Skeletal muscle satellite cell (primary cell): ENCODE measurements at regions not wholly inside any gene's neighbourhood (a gene's known extent, or its start where the extent isn't known, plus 50 kb on each side); places are given as distances from the start of the nearest gene placed in this dataset.
"Not testable (repeated sequence)": the region's sequence is repeated elsewhere in the genome, so short reads cannot be mapped to it uniquely, and the experiment has no call there.

Experiments
- H3K27me3 ChIP-seq: 2 replicates; pipeline ENCODE4 v1.7.0; 2013; ENCODE audit warnings: low read length; ENCODE audit not compliant: control insufficient read depth, insufficient read depth
- H3K36me3 ChIP-seq: 2 replicates; pipeline ENCODE4 v1.7.0; 2013; ENCODE audit warnings: mild to moderate bottlenecking, control low read depth, low read length; ENCODE audit not compliant: insufficient read depth
- H3K4me1 ChIP-seq: 2 replicates; pipeline ENCODE4 v1.7.0; 2013; ENCODE audit warnings: low read length; ENCODE audit not compliant: control insufficient read depth, insufficient read depth
- H3K4me2 ChIP-seq: 2 replicates; pipeline ENCODE4 v1.7.0; 2013; ENCODE audit warnings: mild to moderate bottlenecking, low read length
- H3K4me3 ChIP-seq: 2 replicates; pipeline ENCODE4 v1.7.0; 2013; ENCODE audit warnings: low read length
- H3K9ac ChIP-seq: 2 replicates; pipeline ENCODE4 v1.7.0; 2013; ENCODE audit warnings: mild to moderate bottlenecking, low read depth, low read length, moderate library complexity
- H3K9me3 ChIP-seq: replicated peaks from 2 replicates; pipeline ENCODE4 v1.7.0; 2013; ENCODE audit warnings: mild to moderate bottlenecking, control low read depth, low read length

- no peaks in the 10 kb centered on the region for H3K9me3 ChIP-seq
- no peak overlapping the region for H3K4me3 ChIP-seq
- no peaks in the 10 kb centered on the region for H3K4me1 ChIP-seq
- no peaks in the 10 kb centered on the region for H3K36me3 ChIP-seq
- H3K9ac ChIP-seq: no peak overlapping the region
- H3K27me3 ChIP-seq: no peaks in the 10 kb centered on the region
- no peak overlapping the region for H3K4me2 ChIP-seq
These were observed 207.4 kb upstream of the WSB1 start for GRCh38 chr17:27086526-27086925.

GRCh38 chr17:27087935-27088766, 205.8 kb upstream of the WSB1 start:
- H3K9ac ChIP-seq: no peak overlapping the region
- no peaks in the 10 kb centered on the region for H3K27me3 ChIP-seq
- H3K9me3 ChIP-seq: no peaks in the 10 kb centered on the region
- H3K4me2 ChIP-seq: no peak overlapping the region
- H3K4me3 ChIP-seq: no peak overlapping the region
- no peaks in the 10 kb centered on the region for H3K4me1 ChIP-seq
- no peaks in the 10 kb centered on the region for H3K36me3 ChIP-seq

- H3K27me3 ChIP-seq: no peaks in the 10 kb centered on the region
- H3K36me3 ChIP-seq: no peaks in the 10 kb centered on the region
- no peak overlapping the region for H3K9ac ChIP-seq
- H3K4me1 ChIP-seq: no peaks in the 10 kb centered on the region
- no peak overlapping the region for H3K4me2 ChIP-seq
- H3K4me3 ChIP-seq: no peak overlapping the region
- no peaks in the 10 kb centered on the region for H3K9me3 ChIP-seq
These were observed 205.2 kb upstream of the WSB1 start for GRCh38 chr17:27088767-27089078.

- H3K4me3 ChIP-seq, H3K4me2 ChIP-seq, H3K36me3 ChIP-seq, H3K27me3 ChIP-seq, H3K9me3 ChIP-seq, H3K4me1 ChIP-seq, H3K9ac ChIP-seq: not testable (repeated sequence)
These were observed 204.6 kb upstream of the WSB1 start for GRCh38 chr17:27089079-27089928.

- H3K36me3 ChIP-seq: no peaks in the 10 kb centered on the region
- H3K4me1 ChIP-seq: no peaks in the 10 kb centered on the region
- no peaks in the 10 kb centered on the region for H3K27me3 ChIP-seq
These were observed 204.0 kb upstream of the WSB1 start for GRCh38 chr17:27089929-27090247.

GRCh38 chr17:27090450-27091042, 203.4 kb upstream of the WSB1 start:
- H3K9me3 ChIP-seq, H3K36me3 ChIP-seq, H3K4me3 ChIP-seq, H3K27me3 ChIP-seq, H3K9ac ChIP-seq, H3K4me2 ChIP-seq, H3K4me1 ChIP-seq: not testable (repeated sequence)

More at GRCh38 chr17:27089929-27090247, 204.0 kb upstream of the WSB1 start:
- no peak overlapping the region for H3K9ac ChIP-seq
- no peaks in the 10 kb centered on the region for H3K9me3 ChIP-seq
- no peak overlapping the region for H3K4me3 ChIP-seq
- H3K4me2 ChIP-seq: no peak overlapping the region

DNA sequence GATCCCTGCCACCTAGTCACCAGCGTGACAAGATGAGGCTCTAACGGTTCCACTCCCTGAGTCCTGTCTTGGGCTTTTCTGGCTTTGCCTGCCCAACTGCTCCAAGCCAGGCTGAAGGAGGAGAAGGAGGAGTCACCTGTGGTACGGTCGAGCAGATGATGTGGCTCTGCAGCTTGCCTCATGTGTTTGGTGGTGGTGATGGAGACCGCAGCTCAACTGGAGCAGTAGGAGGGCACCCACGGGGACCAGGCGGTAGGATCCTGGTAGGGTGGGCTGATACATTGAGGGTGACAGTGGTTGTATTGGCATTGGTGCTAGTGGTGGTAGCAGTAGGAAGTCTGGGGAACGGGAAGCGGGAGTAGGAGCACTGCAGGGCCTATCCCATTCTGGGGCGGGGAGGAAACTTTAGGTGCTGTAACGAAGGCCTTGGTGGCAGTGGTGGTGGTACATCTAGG, 202.8 kb upstream of the WSB1 start:
- Histone ChIP-seq H3K4me3 (no peak overlapping the region), H3K9me3 (no peaks in the 10 kb centered on the region), H3K4me1 (no peaks in the 10 kb centered on the region), H3K36me3 (no peaks in the 10 kb centered on the region), H3K9ac (no peak overlapping the region), H3K27me3 (no peaks in the 10 kb centered on the region), H3K4me2 (no peak overlapping the region)

DNA sequence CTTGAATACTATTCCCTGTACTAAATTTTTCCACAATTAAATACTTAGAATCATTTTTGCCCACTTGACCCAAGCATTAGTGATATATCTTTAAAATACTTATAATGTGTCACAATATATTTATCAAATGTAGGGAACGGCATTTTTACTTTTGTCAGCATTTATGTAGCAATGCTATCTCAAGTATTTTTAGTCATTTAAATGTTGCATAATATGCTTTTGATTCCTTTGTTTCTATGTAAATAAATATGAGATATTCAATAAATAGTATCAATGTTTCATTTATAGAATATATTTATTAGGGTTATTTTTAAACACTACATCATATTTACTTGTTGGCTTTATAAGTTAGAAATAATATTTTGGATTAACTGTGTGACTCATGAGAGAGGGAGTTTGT, 199.7 kb upstream of the WSB1 start:
- H3K9me3 ChIP-seq, H3K4me1 ChIP-seq, H3K9ac ChIP-seq, H3K4me2 ChIP-seq, H3K36me3 ChIP-seq, H3K4me3 ChIP-seq, H3K27me3 ChIP-seq: not testable (repeated sequence)

- not testable (repeated sequence) for H3K4me1 ChIP-seq, H3K9ac ChIP-seq, H3K4me3 ChIP-seq, H3K36me3 ChIP-seq, H3K4me2 ChIP-seq, H3K9me3 ChIP-seq, H3K27me3 ChIP-seq
These were observed 198.1 kb upstream of the WSB1 start for GRCh38 chr17:27095821-27096220.

- not testable (repeated sequence) for H3K4me1 ChIP-seq, H3K36me3 ChIP-seq, H3K27me3 ChIP-seq, H3K4me3 ChIP-seq, H3K9me3 ChIP-seq, H3K4me2 ChIP-seq, H3K9ac ChIP-seq
These were observed 194.6 kb upstream of the WSB1 start for GRCh38 chr17:27099266-27099665.

- H3K9ac ChIP-seq, H3K4me1 ChIP-seq, H3K27me3 ChIP-seq, H3K36me3 ChIP-seq, H3K4me2 ChIP-seq, H3K4me3 ChIP-seq, H3K9me3 ChIP-seq: not testable (repeated sequence)
These were observed 189.2 kb upstream of the WSB1 start for GRCh38 chr17:27104605-27105221.
